ENCODE measurements at regions not wholly inside any gene's neighbourhood (a gene's known extent, or its start where the extent isn't known, plus 50 kb on each side); places are given as distances from the start of the nearest gene placed in this dataset.
A peak's percentile ranks its signal among the peaks of the same experiment; 100 is the strongest.

GRCh38 chr3:102069211-102069662 lies 219.9 kb downstream of the NFKBIZ start:
- Histone ChIP-seq H3K27me3 (replicated peaks; ENCODE audit: insufficient read depth, low read depth, low read length, poor library complexity) (no peaks in the 10 kb centered on the region), H3K4me1 (ENCODE audit: insufficient read depth, low read length, poor library complexity, severe bottlenecking) (no peaks in the 10 kb centered on the region), H3K27ac (ENCODE audit: low read depth, low read length, poor library complexity, severe bottlenecking) (no peak overlapping the region), H3K4me3 (ENCODE audit: low read depth, low read length, poor library complexity, severe bottlenecking) (no peak overlapping the region), H3K36me3 (ENCODE audit: insufficient read depth, low read length, poor library complexity, severe bottlenecking) (no peaks in the 10 kb centered on the region), H3K9me3 (ENCODE audit: low read depth, low read length, poor library complexity, severe bottlenecking) (no peaks in the 10 kb centered on the region)
- TF ChIP-seq EZH2 (IDR thresholded peaks at IDR 0.05; ENCODE audit: borderline replicate concordance, low read depth, low read length, poor library complexity, severe bottlenecking): no peak
- no peak for TF ChIP-seq CTCF (conservative IDR thresholded peaks at IDR 0.05; ENCODE audit: low read depth, low read length)
- ChIA-PET CTCF (no interaction called here), POLR2A (ENCODE audit: low non-redundant PET) (no interaction called here)
- intact Hi-C loops (cut with micrococcal nuclease; ENCODE audit: unreplicated experiment): no loop called here
- DNase-seq (ENCODE audit: low spot score): peak; percentile 31
- BruUV-seq (replicated peaks): no TSS peak

GRCh38 chr3:102074946-102075345 lies 225.6 kb downstream of the NFKBIZ start:
- peak; percentile 55 for DNase-seq (ENCODE audit: low spot score)
- CTCF ChIA-PET: no interaction called here

DNA sequence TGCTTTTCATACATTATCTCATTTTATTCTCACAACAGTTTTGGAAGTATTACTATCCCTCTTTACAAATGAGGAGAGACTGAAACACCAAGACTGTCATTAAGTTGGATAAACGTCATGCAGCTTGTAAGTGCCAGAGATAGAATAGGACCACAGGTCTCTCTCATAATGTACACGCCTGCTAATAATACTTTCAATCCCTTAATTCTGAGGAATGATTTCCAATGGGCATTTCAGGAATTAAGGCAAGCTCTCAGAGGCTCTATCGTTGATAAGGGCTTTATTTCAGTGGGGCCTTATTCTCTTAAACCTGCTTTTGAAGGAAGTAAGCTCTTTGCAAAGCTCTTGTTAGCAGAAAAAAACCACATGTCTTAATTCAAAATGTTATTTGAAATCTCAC lies 229.1 kb downstream of the NFKBIZ start:
- ChIA-PET CTCF (no interaction called here), POLR2A (ENCODE audit: low non-redundant PET) (interaction anchor here (0.6 kb wide), 1 partner anchor 248 kb away, joined by 3 read pairs; no protein-coding TSS in a partner anchor)
- Histone ChIP-seq H3K27me3 (replicated peaks; ENCODE audit: insufficient read depth, low read depth, low read length, poor library complexity) (no peaks in the 10 kb centered on the region), H3K4me1 (ENCODE audit: insufficient read depth, low read length, poor library complexity, severe bottlenecking) (peaks cover 34% of the 10 kb centered on the region), H3K36me3 (ENCODE audit: insufficient read depth, low read length, poor library complexity, severe bottlenecking) (no peaks in the 10 kb centered on the region), H3K27ac (ENCODE audit: low read depth, low read length, poor library complexity, severe bottlenecking) (no peak overlapping the region), H3K4me3 (ENCODE audit: low read depth, low read length, poor library complexity, severe bottlenecking) (no peak overlapping the region), H3K9me3 (ENCODE audit: low read depth, low read length, poor library complexity, severe bottlenecking) (no peaks in the 10 kb centered on the region)
- intact Hi-C loops (cut with micrococcal nuclease; ENCODE audit: unreplicated experiment): no loop called here
- DNase-seq (ENCODE audit: low spot score): no peak
- TF ChIP-seq CTCF (conservative IDR thresholded peaks at IDR 0.05; ENCODE audit: low read depth, low read length): no peak
- TF ChIP-seq EZH2 (IDR thresholded peaks at IDR 0.05; ENCODE audit: borderline replicate concordance, low read depth, low read length, poor library complexity, severe bottlenecking): no peak
- BruUV-seq (replicated peaks): no TSS peak

More at GRCh38 chr3:102074946-102075345, 225.6 kb downstream of the NFKBIZ start:
- Histone ChIP-seq H3K36me3 (ENCODE audit: insufficient read depth, low read length, poor library complexity, severe bottlenecking) (no peaks in the 10 kb centered on the region), H3K4me3 (ENCODE audit: low read depth, low read length, poor library complexity, severe bottlenecking) (no peak overlapping the region), H3K27me3 (replicated peaks; ENCODE audit: insufficient read depth, low read depth, low read length, poor library complexity) (no peaks in the 10 kb centered on the region), H3K27ac (ENCODE audit: low read depth, low read length, poor library complexity, severe bottlenecking) (no peak overlapping the region), H3K9me3 (ENCODE audit: low read depth, low read length, poor library complexity, severe bottlenecking) (no peaks in the 10 kb centered on the region), H3K4me1 (ENCODE audit: insufficient read depth, low read length, poor library complexity, severe bottlenecking) (peaks cover 8% of the 10 kb centered on the region)
- POLR2A ChIA-PET (ENCODE audit: low non-redundant PET): no interaction called here
- intact Hi-C loops (cut with micrococcal nuclease; ENCODE audit: unreplicated experiment): no loop called here
- no peak for TF ChIP-seq CTCF (conservative IDR thresholded peaks at IDR 0.05; ENCODE audit: low read depth, low read length)
- no peak for TF ChIP-seq EZH2 (IDR thresholded peaks at IDR 0.05; ENCODE audit: borderline replicate concordance, low read depth, low read length, poor library complexity, severe bottlenecking)
- BruUV-seq (replicated peaks): no TSS peak

Data from A673 (cell line).